BLaER1 treated with 17β-estradiol and CSF1 and Interleukin-3, amounts not matched to agents 10 nM and 100 nM (cell line): ENCODE measurements at regions not wholly inside any gene's neighbourhood (a gene's known extent, or its start where the extent isn't known, plus 50 kb on each side); places are given as distances from the start of the nearest gene placed in this dataset.

ENCODE experiments used
- H3K27ac ChIP-seq, 11 experiments: shearing (Covaris generic); formaldehyde crosslinking; 2 replicates each; pipeline ENCODE4 v1.8.1; 2022
- H3K27me3 ChIP-seq, 11 experiments: shearing (Covaris generic); formaldehyde crosslinking; 2 replicates each; pipeline ENCODE4 v1.8.1; 2022
- H3K36me3 ChIP-seq, 11 experiments: shearing (Covaris generic); formaldehyde crosslinking; 2 replicates each; pipeline ENCODE4 v1.8.1; 2022
- H3K4me1 ChIP-seq, 10 experiments: shearing (Covaris generic); formaldehyde crosslinking; 2 replicates each; pipeline ENCODE4 v1.8.1; 2022
- H3K4me2 ChIP-seq, 11 experiments: shearing (Covaris generic); formaldehyde crosslinking; 2 replicates each; pipeline ENCODE4 v1.8.1; 2022
- H3K4me3 ChIP-seq, 10 experiments: shearing (Covaris generic); formaldehyde crosslinking; 2 replicates each; pipeline ENCODE4 v1.8.1; 2022
- H3K9ac ChIP-seq, 11 experiments: shearing (Covaris generic); formaldehyde crosslinking; 2 replicates each; pipeline ENCODE4 v1.8.1; 2022
- H3K9me3 ChIP-seq, 11 experiments: shearing (Covaris generic); formaldehyde crosslinking; replicated peaks in 1 of 11; 2 replicates each; pipeline ENCODE4 v1.8.1; 2022
- H4K20me1 ChIP-seq, 11 experiments: shearing (Covaris generic); formaldehyde crosslinking; 2 replicates each; pipeline ENCODE4 v1.8.1; 2022
- Cebpa-rat ChIP-seq, 11 experiments: shearing (Covaris generic); IDR thresholded peaks; 2 replicates each; pipeline ENCODE4 v1.8.1; 2022

- Histone ChIP-seq H3K27ac (no peak overlapping the region), H3K9ac (no peak overlapping the region), H3K4me1 (peaks cover 20 to 30% (median 25%) of the 10 kb centered on the region in 10 experiments), H3K4me3 (no peak overlapping the region), H3K27me3 (no peaks in the 10 kb centered on the region), H3K4me2 (no peak overlapping the region), H3K36me3 (0 out of 22 replicates have a peak, but pooled peaks cover 0 to 6% (median 0%) of the 10 kb centered on the region in 11 experiments), H3K9me3 (peaks cover 0 to 11% (median 0%) of the 10 kb centered on the region in 11 experiments; a peak in 1 of 22 replicates), H4K20me1 (no peaks in the 10 kb centered on the region)
- TF ChIP-seq Cebpa-rat (IDR thresholded peaks at IDR 0.05), result no peak
Observed at GRCh38 chr6:138550346-138550767, 51.1 kb upstream of the NHSL1 start.

DNA sequence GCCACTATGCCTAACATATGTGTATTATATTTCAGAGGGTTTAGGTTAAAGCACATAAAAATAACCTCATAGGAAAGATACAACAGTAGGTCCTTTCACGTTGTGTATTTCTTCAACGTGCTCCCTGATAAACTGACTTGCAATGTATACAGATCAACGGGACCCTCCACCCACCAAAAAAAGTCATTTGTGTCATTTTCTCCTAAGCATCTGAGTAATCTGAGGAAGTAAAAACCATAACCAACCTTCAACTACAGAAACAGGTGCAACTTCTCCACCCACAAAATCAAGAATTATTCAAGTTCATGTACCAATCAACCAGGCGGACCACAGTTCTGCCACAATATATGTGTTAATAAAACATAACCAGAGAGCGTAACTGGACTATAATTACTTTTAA, 54.9 kb upstream of the NHSL1 start:
- no peak for TF ChIP-seq Cebpa-rat (IDR thresholded peaks at IDR 0.05)
- Histone ChIP-seq H3K4me1 (peaks cover 18 to 31% (median 24%) of the 10 kb centered on the region in 10 experiments), H3K36me3 (peaks cover 0 to 6% (median 0%) of the 10 kb centered on the region in 11 experiments; a peak in 1 of 22 replicates), H3K9ac (no peak overlapping the region), H3K4me3 (no peak overlapping the region), H3K4me2 (peak overlapping the region in 10 of 11 experiments; percentile 23 to 85 (median 74); a peak in 18 of 22 replicates), H4K20me1 (no peaks in the 10 kb centered on the region), H3K27ac (peak overlapping the region in 1 of 11 experiments; percentile 47; a peak in 1 of 22 replicates), H3K27me3 (no peaks in the 10 kb centered on the region), H3K9me3 (peaks cover 0 to 11% (median 0%) of the 10 kb centered on the region in 11 experiments; a peak in 1 of 22 replicates)

- H3K9me3 ChIP-seq, result peaks cover 0 to 11% (median 0%) of the 10 kb centered on the region in 11 experiments; a peak in 1 of 22 replicates
- H4K20me1 ChIP-seq, result no peaks in the 10 kb centered on the region
- peak overlapping the region in 1 of 10 experiments; percentile 34; a peak in 4 of 20 replicates for H3K4me3 ChIP-seq
- peak overlapping the region in 7 of 11 experiments; percentile 1 to 58 (median 47); a peak in 11 of 22 replicates for H3K27ac ChIP-seq
- no peaks in the 10 kb centered on the region for H3K27me3 ChIP-seq
- peaks cover 0 to 6% (median 0%) of the 10 kb centered on the region in 11 experiments; a peak in 1 of 22 replicates for H3K36me3 ChIP-seq
- TF ChIP-seq Cebpa-rat (IDR thresholded peaks at IDR 0.05), result no peak
- H3K4me2 ChIP-seq, result peak overlapping the region; percentile 67 to 85 (median 72)
- H3K4me1 ChIP-seq, result peaks cover 18 to 31% (median 24%) of the 10 kb centered on the region in 10 experiments
- peak overlapping the region in 7 of 11 experiments; percentile 2 to 38 (median 14); a peak in 8 of 22 replicates for H3K9ac ChIP-seq
Observed at GRCh38 chr6:138555421-138555988, 56.2 kb upstream of the NHSL1 start.

DNA sequence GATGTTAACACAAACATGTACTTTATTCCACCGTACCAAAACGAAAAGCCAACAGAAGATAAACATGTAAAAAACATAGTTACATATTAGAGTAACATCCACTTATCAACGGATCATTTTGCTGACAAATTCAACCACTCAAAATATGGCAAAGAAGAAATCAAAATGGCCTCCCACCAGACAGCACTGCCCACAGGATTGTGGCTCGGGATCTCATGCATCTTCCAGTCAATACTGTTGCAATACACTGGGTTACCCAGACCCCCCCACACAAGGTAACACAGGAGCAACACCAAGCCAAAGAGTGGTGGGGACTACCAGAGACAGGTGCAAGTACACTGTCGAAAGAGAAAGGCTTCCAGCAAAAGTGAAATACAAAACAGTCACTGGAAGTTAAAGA, 57.9 kb upstream of the NHSL1 start:
- no peak overlapping the region for H3K9ac ChIP-seq
- peaks cover 0 to 18% (median 0%) of the 10 kb centered on the region in 11 experiments; a peak in 2 of 22 replicates for H3K9me3 ChIP-seq
- H3K27me3 ChIP-seq, result no peaks in the 10 kb centered on the region
- TF ChIP-seq Cebpa-rat (IDR thresholded peaks at IDR 0.05), result no peak
- peaks cover 18 to 25% (median 23%) of the 10 kb centered on the region in 10 experiments for H3K4me1 ChIP-seq
- H3K4me3 ChIP-seq, result no peak overlapping the region
- H3K4me2 ChIP-seq, result no peak overlapping the region
- H4K20me1 ChIP-seq, result no peaks in the 10 kb centered on the region
- peaks cover 0 to 6% (median 0%) of the 10 kb centered on the region in 11 experiments; a peak in 1 of 22 replicates for H3K36me3 ChIP-seq
- H3K27ac ChIP-seq, result no peak overlapping the region

GRCh38 chr6:138559143-138559542, 59.8 kb upstream of the NHSL1 start:
- no peak overlapping the region for H3K4me2 ChIP-seq

DNA sequence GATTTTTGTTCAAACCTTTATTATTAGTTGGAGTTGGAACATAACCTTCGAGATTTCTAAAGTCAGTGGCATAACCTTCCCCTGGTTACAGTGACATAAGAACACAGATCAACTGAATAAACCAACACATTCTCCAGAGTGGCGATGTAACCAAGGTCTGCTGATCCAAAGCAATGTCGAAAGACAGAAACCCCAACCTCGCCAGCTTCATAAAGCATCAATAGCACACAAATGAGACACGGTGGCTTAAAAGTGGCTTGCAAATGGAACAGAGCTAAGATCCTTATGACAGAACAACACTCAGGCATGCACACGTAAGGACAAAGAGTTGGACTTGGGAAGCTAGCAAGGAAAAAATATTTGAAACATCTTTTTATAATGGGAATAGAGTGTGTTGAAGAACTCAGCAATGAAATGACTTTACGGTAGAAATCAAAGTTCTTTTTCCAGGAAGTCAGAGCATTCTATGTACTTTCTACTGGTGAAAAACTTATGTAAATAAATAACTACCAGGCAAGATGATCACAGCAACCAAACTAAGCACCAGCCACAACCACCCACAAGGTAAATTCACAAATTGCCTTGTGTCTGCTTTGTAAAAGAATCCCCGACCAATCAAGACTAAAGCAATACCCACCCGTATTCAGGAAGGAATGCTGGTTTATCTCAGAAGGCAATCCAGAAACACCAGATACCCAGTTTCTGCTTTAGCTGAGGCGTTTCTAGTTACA, 61.0 kb upstream of the NHSL1 start:
- Histone ChIP-seq H3K27ac (no peak overlapping the region), H3K27me3 (no peaks in the 10 kb centered on the region), H3K9ac (no peak overlapping the region), H3K9me3 (peaks cover 0 to 15% (median 0%) of the 10 kb centered on the region in 11 experiments; a peak in 2 of 22 replicates), H3K4me2 (no peak overlapping the region), H3K4me1 (peaks cover 7 to 15% (median 9%) of the 10 kb centered on the region in 10 experiments), H4K20me1 (no peaks in the 10 kb centered on the region), H3K4me3 (no peak overlapping the region), H3K36me3 (no peaks in the 10 kb centered on the region; a peak in 1 of 22 replicates)
- TF ChIP-seq Cebpa-rat (IDR thresholded peaks at IDR 0.05), result no peak

More at GRCh38 chr6:138559143-138559542, 59.8 kb upstream of the NHSL1 start:
- no peaks in the 10 kb centered on the region for H3K27me3 ChIP-seq
- peaks cover 0 to 15% (median 0%) of the 10 kb centered on the region in 11 experiments; a peak in 2 of 22 replicates for H3K9me3 ChIP-seq
- no peak overlapping the region for H3K27ac ChIP-seq
- no peak overlapping the region for H3K9ac ChIP-seq
- no peak for TF ChIP-seq Cebpa-rat (IDR thresholded peaks at IDR 0.05)
- H3K36me3 ChIP-seq, result no peaks in the 10 kb centered on the region; a peak in 1 of 22 replicates
- H3K4me1 ChIP-seq, result peaks cover 18 to 27% (median 20%) of the 10 kb centered on the region in 10 experiments
- no peak overlapping the region for H3K4me3 ChIP-seq
- no peaks in the 10 kb centered on the region for H4K20me1 ChIP-seq

DNA sequence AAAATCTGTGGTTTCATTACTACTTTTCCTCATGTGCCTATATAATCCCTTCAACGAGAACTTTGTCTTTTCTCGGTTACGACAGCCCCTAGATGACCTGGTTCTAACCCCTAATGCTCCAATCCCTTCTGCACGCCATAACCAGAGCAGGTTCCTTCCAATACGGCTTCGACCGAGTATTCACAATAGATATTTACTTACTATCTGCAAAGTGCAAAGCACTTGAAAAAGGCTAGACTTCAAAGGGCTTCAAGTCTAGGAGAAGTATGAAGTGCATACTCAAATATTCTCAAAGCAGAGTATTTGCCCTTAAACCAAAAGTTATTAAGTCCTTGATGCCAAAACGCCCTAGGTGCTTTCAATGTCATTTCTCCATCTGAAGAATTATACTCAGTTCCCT, 63.4 kb upstream of the NHSL1 start:
- Histone ChIP-seq H3K27me3 (no peaks in the 10 kb centered on the region), H3K4me3 (no peak overlapping the region), H3K9ac (no peak overlapping the region), H3K36me3 (no peaks in the 10 kb centered on the region; a peak in 1 of 22 replicates), H3K9me3 (peaks cover 0 to 15% (median 0%) of the 10 kb centered on the region in 11 experiments; a peak in 2 of 22 replicates), H3K27ac (no peak overlapping the region), H3K4me1 (peaks cover 0 to 12% (median 1%) of the 10 kb centered on the region in 10 experiments; a peak in 1 of 20 replicates), H3K4me2 (no peak overlapping the region), H4K20me1 (no peaks in the 10 kb centered on the region)
- no peak for TF ChIP-seq Cebpa-rat (IDR thresholded peaks at IDR 0.05)

DNA sequence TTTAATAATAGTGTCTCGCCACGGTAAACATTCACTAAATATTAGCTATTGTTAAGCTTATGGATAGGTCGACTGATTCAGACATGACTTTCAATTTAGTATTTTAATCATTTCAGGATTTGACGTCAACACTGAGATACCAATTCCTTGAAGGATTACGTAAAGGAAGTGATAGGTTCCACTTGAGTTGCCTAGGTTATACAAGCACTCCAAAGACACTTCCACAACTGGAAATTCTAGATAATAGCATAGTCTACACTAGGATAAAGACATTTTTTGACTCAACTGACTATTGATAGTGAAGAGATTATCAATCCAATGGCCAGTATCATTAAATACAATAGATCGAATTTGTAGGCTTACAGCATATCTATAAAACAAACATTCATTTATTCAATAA, 63.9 kb upstream of the NHSL1 start:
- H4K20me1 ChIP-seq, result no peaks in the 10 kb centered on the region
- H3K4me3 ChIP-seq, result no peak overlapping the region
- H3K27me3 ChIP-seq, result no peaks in the 10 kb centered on the region
- no peak overlapping the region for H3K9ac ChIP-seq
- H3K27ac ChIP-seq, result no peak overlapping the region
- TF ChIP-seq Cebpa-rat (IDR thresholded peaks at IDR 0.05), result no peak
- H3K4me2 ChIP-seq, result peak overlapping the region in 1 of 11 experiments; percentile 16; a peak in 1 of 22 replicates
- H3K9me3 ChIP-seq, result peaks cover 0 to 15% (median 0%) of the 10 kb centered on the region in 11 experiments; a peak in 2 of 22 replicates
- H3K36me3 ChIP-seq, result no peaks in the 10 kb centered on the region; a peak in 1 of 22 replicates
- H3K4me1 ChIP-seq, result peaks cover 0 to 12% (median 1%) of the 10 kb centered on the region in 10 experiments; a peak in 2 of 20 replicates

DNA sequence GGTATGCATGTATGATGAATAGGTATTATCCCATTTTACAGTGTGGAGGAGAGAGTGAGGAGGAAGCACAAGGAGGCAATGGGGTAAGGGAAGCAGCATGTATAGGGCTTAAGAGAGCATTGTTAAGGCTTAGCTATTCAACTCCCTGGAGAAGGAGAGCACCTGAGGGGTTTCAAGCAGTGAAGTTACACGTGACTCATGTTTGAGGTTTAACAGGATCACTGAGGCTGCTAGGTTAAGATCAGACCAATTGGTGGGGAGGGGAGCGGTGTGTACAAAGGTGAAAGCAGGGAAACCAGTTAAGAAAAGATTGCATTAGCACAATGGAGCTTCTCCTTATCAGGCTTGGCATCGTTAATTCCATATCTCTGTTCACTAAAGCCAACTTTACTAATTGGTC, 64.4 kb upstream of the NHSL1 start:
- no peak overlapping the region for H3K9ac ChIP-seq
- peak overlapping the region in 1 of 11 experiments; percentile 16; a peak in 1 of 22 replicates for H3K4me2 ChIP-seq
- 0 out of 22 replicates have a peak, but pooled peaks cover 0 to 2% (median 0%) of the 10 kb centered on the region in 11 experiments for H3K27me3 ChIP-seq
- H3K4me3 ChIP-seq, result no peak overlapping the region
- H3K27ac ChIP-seq, result no peak overlapping the region
- H4K20me1 ChIP-seq, result no peaks in the 10 kb centered on the region
- peaks cover 0 to 15% (median 3%) of the 10 kb centered on the region in 10 experiments; a peak in 11 of 20 replicates for H3K4me1 ChIP-seq
- H3K9me3 ChIP-seq, result peaks cover 0 to 15% (median 0%) of the 10 kb centered on the region in 11 experiments; a peak in 2 of 22 replicates
- no peak for TF ChIP-seq Cebpa-rat (IDR thresholded peaks at IDR 0.05)
- no peaks in the 10 kb centered on the region; a peak in 1 of 22 replicates for H3K36me3 ChIP-seq
